PFSK-1 (cell line): ENCODE measurements at regions not wholly inside any gene's neighbourhood (a gene's known extent, or its start where the extent isn't known, plus 50 kb on each side); places are given as distances from the start of the nearest gene placed in this dataset.

Experiments
- POLR2AphosphoS5 ChIP-seq: IDR thresholded peaks from 2 replicates; pipeline ENCODE4 v1.6.1; 2012; ENCODE audit warnings: low read depth, mild to moderate bottlenecking, control low read depth, low read length, moderate library complexity
- SIN3A ChIP-seq: IDR thresholded peaks from 2 replicates; pipeline ENCODE4 v1.6.1; 2012; ENCODE audit warnings: mild to moderate bottlenecking, low read length, moderate library complexity, borderline replicate concordance; ENCODE audit not compliant: insufficient read depth
- TAF1 ChIP-seq: IDR thresholded peaks from 2 replicates; pipeline ENCODE4 v1.6.1; 2012; ENCODE audit warnings: low read length, control low read depth, borderline replicate concordance; ENCODE audit not compliant: insufficient read depth
- TF ChIP-seq, protein P1 (sequence below), 2 experiments: IDR thresholded peaks; 2 replicates each; pipeline versions ENCODE4 v1.6.1 to v1.8.0; 2011 to 2012; ENCODE audit warnings: low read depth in 2 of 2, low read length in 2 of 2, control low read depth in 1 of 2, inconsistent platforms in 1 of 2, mild to moderate bottlenecking in 1 of 2, moderate library complexity in 1 of 2; ENCODE audit not compliant: insufficient read depth in 1 of 2

DNA sequence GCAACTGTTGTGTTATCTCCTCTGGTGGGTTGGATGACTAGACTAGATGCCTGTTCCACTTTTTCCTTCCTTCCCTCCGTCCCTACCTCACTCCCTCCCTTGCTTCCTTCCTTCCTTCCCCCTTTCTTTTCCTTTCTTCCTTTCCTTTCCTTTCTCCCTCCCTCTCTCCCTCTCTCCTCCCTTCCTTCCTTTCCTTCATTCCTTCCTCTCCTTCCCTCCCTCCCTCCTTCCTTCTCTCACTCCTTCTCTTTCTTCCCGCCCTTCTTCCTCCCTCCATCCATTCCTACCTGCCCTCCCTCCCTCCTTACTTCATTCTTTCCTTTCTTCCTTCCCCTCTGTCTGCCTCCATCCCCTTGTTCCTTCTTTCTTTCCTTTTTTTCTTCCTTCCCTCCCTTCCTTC, 1045.3 kb downstream of the OTOL1 start:
- TF ChIP-seq, protein P1, sequence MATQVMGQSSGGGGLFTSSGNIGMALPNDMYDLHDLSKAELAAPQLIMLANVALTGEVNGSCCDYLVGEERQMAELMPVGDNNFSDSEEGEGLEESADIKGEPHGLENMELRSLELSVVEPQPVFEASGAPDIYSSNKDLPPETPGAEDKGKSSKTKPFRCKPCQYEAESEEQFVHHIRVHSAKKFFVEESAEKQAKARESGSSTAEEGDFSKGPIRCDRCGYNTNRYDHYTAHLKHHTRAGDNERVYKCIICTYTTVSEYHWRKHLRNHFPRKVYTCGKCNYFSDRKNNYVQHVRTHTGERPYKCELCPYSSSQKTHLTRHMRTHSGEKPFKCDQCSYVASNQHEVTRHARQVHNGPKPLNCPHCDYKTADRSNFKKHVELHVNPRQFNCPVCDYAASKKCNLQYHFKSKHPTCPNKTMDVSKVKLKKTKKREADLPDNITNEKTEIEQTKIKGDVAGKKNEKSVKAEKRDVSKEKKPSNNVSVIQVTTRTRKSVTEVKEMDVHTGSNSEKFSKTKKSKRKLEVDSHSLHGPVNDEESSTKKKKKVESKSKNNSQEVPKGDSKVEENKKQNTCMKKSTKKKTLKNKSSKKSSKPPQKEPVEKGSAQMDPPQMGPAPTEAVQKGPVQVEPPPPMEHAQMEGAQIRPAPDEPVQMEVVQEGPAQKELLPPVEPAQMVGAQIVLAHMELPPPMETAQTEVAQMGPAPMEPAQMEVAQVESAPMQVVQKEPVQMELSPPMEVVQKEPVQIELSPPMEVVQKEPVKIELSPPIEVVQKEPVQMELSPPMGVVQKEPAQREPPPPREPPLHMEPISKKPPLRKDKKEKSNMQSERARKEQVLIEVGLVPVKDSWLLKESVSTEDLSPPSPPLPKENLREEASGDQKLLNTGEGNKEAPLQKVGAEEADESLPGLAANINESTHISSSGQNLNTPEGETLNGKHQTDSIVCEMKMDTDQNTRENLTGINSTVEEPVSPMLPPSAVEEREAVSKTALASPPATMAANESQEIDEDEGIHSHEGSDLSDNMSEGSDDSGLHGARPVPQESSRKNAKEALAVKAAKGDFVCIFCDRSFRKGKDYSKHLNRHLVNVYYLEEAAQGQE (IDR thresholded peaks at IDR 0.05; ENCODE audit: insufficient read depth in 1 of 2, low read depth in 2 of 2, low read length in 2 of 2) = no peak
- no peak for TF ChIP-seq TAF1
- TF ChIP-seq SIN3A = no peak
- TF ChIP-seq POLR2AphosphoS5 = no peak
